Activated CD4-positive, alpha-beta memory T cell treated with anti-CD3 and anti-CD28 coated beads, Interleukin-2, amount 10 ng/mL, durations not matched to agents 7 days and 5 days (primary cell): ENCODE measurements at regions not wholly inside any gene's neighbourhood (a gene's known extent, or its start where the extent isn't known, plus 50 kb on each side); places are given as distances from the start of the nearest gene placed in this dataset.
A peak's percentile ranks its signal among the peaks of the same experiment; 100 is the strongest.

ENCODE experiments used
- CTCF ChIA-PET: fragments of 350-600 bp; sonication (Branson Sonifier 250); formaldehyde crosslinking; loops from one replicate; lab custom pipeline; 2021; ENCODE audit warnings: antibody characterized with exemption, inconsistent platforms; lab: Charles Lee
- POLR2A ChIA-PET: fragments of 350-600 bp; sonication (Branson Sonifier 250); formaldehyde crosslinking; loops from one replicate; lab custom pipeline; 2021; ENCODE audit warnings: antibody characterized with exemption; lab: Charles Lee
- DNase-seq: peaks from one replicate; pipeline ENCODE4 v3.0.0-alpha.2; 2020
- H3K27ac Mint-ChIP-seq: one replicate; pipeline ENCODE4 v1.8.0; 2021; ENCODE audit warnings: mild to moderate bottlenecking, mixed read lengths
- H3K27me3 Mint-ChIP-seq: one replicate; pipeline ENCODE4 v1.8.0; 2021; ENCODE audit warnings: mixed read lengths
- H3K36me3 Mint-ChIP-seq: one replicate; pipeline ENCODE4 v1.8.0; 2021; ENCODE audit warnings: low read depth, mixed read lengths
- H3K4me1 Mint-ChIP-seq: one replicate; pipeline ENCODE4 v1.8.0; 2021; ENCODE audit warnings: mixed read lengths
- H3K4me3 Mint-ChIP-seq: one replicate; pipeline ENCODE4 v1.8.0; 2021; ENCODE audit warnings: mild to moderate bottlenecking, mixed read lengths
- H3K9me3 Mint-ChIP-seq: one replicate; pipeline ENCODE4 v1.8.0; 2021; ENCODE audit warnings: mixed read lengths

GRCh38 chr16:11492808-11493530 is 93.8 kb downstream of the LITAF start:
- Mint-ChIP-seq H3K4me3 (no peak overlapping the region), H3K4me1 (peaks cover 21% of the 10 kb centered on the region), H3K27ac (no peak overlapping the region), H3K27me3 (no peaks in the 10 kb centered on the region), H3K9me3 (peaks cover 2% of the 10 kb centered on the region), H3K36me3 (peaks cover 2% of the 10 kb centered on the region)
- no peak for DNase-seq
- ChIA-PET POLR2A (no interaction called here), CTCF (no interaction called here)

- H3K36me3 Mint-ChIP-seq = peaks cover 2% of the 10 kb centered on the region
- POLR2A ChIA-PET = no interaction called here
- H3K27ac Mint-ChIP-seq = no peak overlapping the region
- peaks cover 2% of the 10 kb centered on the region for H3K9me3 Mint-ChIP-seq
- peaks cover 21% of the 10 kb centered on the region for H3K4me1 Mint-ChIP-seq
- no peaks in the 10 kb centered on the region for H3K27me3 Mint-ChIP-seq
- DNase-seq = no peak
- no peak overlapping the region for H3K4me3 Mint-ChIP-seq
- CTCF ChIA-PET = no interaction called here
Observed at GRCh38 chr16:11493531-11493929, 93.2 kb downstream of the LITAF start.

- Mint-ChIP-seq H3K9me3 (peaks cover 2% of the 10 kb centered on the region), H3K4me3 (no peak overlapping the region), H3K4me1 (peaks cover 21% of the 10 kb centered on the region), H3K36me3 (peaks cover 2% of the 10 kb centered on the region), H3K27ac (no peak overlapping the region), H3K27me3 (no peaks in the 10 kb centered on the region)
- POLR2A ChIA-PET = no interaction called here
- CTCF ChIA-PET = no interaction called here
- no peak for DNase-seq
Observed at GRCh38 chr16:11494029-11494428, 92.7 kb downstream of the LITAF start.

- Mint-ChIP-seq H3K36me3 (peaks cover 2% of the 10 kb centered on the region), H3K27ac (no peak overlapping the region), H3K4me3 (no peak overlapping the region), H3K4me1 (peaks cover 21% of the 10 kb centered on the region), H3K27me3 (no peaks in the 10 kb centered on the region), H3K9me3 (peaks cover 2% of the 10 kb centered on the region)
- POLR2A ChIA-PET = interaction anchor here (0.6 kb wide), 1 partner anchor 183 kb away, joined by 3 read pairs; no protein-coding TSS in a partner anchor
- DNase-seq = no peak
- CTCF ChIA-PET = no interaction called here
Observed at GRCh38 chr16:11494433-11494832, 92.3 kb downstream of the LITAF start.

DNA sequence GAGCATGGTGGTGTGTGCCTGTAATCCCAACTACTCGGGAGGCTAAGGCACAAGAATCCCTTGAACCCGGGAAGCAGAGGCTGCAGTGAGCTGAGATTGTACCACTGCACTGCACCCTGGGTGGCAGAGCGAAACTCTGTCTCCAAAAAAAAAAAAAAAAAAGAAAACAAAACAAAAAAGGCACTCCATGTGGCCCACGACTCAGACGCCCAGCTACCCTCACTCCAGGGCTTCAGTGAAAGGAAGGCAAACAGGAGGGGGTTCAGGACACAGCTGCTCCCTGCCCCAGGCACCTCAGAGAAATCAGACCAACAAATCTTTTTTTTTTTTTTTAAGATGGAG is 91.7 kb downstream of the LITAF start:
- H3K36me3 Mint-ChIP-seq = no peaks in the 10 kb centered on the region
- peaks cover 21% of the 10 kb centered on the region for H3K4me1 Mint-ChIP-seq
- peaks cover 2% of the 10 kb centered on the region for H3K9me3 Mint-ChIP-seq
- DNase-seq = no peak
- H3K27me3 Mint-ChIP-seq = no peaks in the 10 kb centered on the region
- H3K4me3 Mint-ChIP-seq = no peak overlapping the region
- CTCF ChIA-PET = interaction anchor here (0.7 kb wide), 1 partner anchor 137 kb away, joined by 3 read pairs; no protein-coding TSS in a partner anchor
- H3K27ac Mint-ChIP-seq = peak overlapping the region; percentile 48
- POLR2A ChIA-PET = interaction anchor here (0.6 kb wide), 2 partner anchors 183 to 1985 kb away, joined by 3 read pairs; no protein-coding TSS in a partner anchor
